GM19438 (cell line): ENCODE measurements at regions not wholly inside any gene's neighbourhood (a gene's known extent, or its start where the extent isn't known, plus 50 kb on each side); places are given as distances from the start of the nearest gene placed in this dataset.
"Not testable (repeated sequence)": the region's sequence is repeated elsewhere in the genome, so short reads cannot be mapped to it uniquely, and the experiment has no call there.

Source experiments
- ATAC-seq: cut with Tn5 transposase; IDR thresholded peaks from one replicate; pipeline ENCODE4 v1.9.1; 2021; ENCODE audit warnings: low read depth; ENCODE audit not compliant: unreplicated experiment

DNA sequence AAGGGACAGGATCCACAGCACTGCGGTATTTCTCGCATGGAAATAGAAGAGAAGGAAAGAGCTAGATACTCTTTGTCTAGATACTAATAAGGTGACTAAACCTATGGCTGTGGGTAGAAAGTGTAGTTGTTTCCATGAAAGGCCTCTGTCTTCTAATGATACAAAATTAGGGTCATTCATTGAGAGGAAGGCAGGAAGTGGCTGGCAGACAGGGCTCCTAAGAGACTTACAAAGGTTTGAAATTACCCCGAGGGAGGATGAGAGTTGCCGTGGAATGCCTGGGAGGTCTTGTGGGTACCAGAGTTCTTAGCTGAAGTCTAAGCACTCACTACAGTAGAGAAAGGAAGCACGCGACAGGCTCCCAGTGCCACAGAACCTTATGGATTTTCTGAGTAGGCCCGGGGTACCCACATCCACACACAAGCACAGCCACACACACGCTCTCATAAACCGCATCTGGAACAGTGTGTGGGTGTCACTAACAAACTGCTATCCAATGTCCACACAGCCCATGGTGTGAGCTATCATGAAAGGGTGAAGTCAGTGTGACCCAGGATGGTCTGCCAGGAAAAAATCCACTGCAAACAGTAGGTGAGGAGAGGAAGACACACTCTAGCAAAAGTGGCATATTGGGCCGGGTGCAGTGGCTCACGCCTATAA, 221.4 kb downstream of the FAM43A start:
- ATAC-seq: no peak

DNA sequence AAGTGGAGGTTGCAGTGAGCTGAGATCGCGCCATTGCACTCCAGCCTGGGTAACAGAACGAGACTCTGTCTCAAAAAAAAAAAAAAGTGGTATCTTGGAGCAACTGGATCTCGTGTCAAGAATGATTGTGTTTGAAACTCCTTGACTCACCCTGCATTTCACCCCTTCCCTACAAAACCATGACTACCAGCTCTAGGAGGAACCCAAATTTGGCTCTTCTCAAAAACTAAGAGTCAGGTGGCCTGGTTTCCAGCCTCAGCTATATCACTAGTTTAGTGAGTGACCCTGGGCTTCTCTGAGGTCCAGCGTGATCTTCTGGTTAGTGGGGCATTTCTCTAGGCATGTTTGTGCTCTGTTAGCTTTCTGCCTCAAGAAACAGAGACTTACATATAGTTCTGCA, 222.1 kb downstream of the FAM43A start:
- no peak for ATAC-seq

DNA sequence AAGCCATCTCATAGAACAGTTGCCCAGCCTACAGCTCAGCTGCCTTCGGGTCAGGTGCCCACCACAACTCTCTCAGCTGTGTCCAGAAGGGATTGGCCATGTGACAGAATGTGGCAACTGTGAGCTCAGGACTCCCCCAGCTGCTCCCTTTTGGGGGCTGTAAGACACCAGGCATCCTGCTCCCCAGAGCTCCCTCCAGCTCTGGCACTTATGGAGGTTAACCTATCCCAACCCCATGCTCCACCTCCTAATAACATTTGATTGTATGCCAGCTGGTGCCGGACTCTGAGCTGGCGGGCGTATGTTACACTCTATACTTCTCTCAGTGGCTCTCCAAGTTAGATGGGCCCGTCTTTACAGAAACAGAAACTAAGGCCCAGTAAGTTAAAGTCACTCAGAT, 222.8 kb downstream of the FAM43A start:
- no peak for ATAC-seq

DNA sequence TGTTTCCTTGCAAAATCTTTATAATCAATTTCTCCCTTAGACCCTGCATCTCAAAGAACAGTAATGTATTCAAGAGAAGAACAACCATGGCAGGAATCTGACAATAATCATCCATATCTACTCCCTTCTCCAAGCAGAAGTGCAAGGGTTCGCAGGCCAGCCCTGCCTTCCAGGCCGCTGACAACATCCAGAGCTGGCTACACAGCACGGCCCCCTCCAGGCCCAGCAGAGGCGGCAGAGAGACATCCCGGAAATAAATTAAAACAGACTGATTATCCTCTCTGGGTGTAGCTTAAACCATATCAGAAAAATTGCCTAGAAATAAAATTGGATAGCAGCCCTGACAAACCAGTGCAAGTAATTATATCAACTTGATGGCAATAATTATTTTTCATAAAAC, 223.3 kb downstream of the FAM43A start:
- ATAC-seq: no peak

DNA sequence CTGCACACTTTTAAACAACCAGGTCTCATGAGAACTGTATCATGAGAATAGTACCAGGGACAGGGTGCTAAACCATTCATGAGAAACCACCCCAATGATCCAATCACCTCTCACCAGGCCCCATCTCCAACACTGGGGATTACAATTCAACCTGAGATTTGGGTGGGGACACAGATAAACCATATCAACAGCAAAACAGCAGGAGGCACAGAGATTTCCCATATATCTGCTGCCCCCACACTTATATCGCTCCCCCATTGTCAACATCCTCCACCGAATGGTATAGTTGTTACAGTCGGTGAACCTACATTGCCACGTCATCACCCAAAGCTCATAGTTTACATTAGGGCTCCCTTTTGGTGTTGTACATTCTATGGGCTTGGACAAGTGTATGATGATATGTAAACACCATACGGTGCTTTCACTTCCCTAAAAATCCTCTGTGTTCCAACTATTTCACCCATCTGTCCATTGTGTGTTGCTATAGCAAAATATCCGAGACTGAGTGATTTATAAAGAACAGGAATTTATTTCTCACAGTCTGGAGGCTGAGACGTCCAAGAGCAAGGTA, 224.8 kb downstream of the FAM43A start:
- ATAC-seq: no peak

DNA sequence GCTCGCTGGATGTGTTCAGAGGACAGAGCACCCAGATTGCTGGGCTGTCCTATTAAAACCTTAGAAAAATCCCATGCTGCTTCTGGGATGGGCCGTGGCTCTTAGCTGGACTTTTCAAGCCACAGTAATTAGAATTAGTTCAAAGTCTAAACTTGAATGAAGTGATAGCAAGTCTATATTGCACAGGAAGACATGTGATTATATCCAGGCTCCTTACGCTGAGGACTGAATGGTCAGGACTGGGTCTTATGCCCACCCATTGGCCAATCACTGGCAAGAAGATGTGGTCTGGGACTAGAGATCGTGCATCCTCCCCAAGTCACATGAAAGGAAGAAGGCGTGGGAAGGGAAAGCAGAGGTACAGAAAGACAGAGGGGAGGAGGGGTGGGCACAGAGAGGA, 227.6 kb downstream of the FAM43A start:
- no peak for ATAC-seq

DNA sequence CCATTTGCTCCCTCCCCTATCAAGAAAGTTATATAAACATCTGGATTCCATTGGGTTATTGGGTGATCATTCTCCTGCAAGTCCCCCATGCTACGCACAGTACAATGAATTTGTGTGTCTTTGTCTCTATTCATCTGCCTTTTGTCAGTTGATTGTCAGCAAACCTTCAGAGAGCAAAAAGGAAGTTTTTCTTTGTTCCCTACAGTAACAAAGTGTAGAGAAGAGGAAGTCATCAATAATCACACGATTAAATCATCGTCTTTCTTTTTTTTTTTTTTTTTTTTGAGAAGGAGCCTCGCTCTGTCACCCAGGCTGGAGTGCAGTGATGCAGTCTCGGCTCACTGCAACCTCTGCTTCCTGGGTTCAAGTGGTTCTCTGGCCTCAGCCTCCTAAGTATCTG, 239.2 kb downstream of the FAM43A start:
- not testable (repeated sequence) for ATAC-seq

DNA sequence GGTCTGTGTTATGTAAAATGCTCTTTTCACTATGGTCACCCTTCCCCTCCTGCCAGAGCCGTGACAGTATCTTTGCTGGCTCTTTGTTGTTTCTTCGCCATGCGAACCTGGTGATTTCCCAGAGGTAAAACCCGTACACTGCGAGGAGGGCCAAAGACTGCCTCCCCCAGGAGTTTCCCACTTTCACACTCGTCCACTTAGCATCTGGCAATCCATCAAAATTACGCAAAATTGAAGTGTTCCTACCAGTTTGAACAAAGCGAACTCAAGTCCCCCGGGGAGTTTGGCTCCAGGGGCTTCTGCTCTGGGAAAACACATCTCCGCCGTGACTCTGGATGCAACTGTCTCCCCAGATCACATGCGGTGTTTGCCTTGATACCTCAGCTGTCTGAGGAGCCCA, 239.9 kb downstream of the FAM43A start:
- no peak for ATAC-seq

DNA sequence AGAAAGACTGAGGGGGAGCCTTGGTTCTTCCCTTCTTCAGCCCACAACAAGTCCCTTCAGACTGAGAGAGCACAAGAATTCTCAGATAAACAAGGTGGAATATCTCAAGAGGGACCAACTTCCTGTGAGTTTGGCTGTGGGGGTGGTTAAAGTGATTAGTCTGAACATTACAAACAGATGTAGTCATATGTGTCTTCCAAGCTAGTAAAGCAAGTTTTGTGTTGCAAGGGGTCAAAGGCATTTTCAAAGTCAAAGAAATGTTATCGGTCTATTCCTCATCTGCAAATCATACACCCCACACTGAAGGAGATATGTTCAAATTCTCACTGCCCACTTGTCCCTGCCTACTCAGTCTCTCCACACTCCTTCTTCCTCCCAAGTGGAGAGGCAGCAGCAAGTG, 242.5 kb downstream of the FAM43A start:
- ATAC-seq: no peak

DNA sequence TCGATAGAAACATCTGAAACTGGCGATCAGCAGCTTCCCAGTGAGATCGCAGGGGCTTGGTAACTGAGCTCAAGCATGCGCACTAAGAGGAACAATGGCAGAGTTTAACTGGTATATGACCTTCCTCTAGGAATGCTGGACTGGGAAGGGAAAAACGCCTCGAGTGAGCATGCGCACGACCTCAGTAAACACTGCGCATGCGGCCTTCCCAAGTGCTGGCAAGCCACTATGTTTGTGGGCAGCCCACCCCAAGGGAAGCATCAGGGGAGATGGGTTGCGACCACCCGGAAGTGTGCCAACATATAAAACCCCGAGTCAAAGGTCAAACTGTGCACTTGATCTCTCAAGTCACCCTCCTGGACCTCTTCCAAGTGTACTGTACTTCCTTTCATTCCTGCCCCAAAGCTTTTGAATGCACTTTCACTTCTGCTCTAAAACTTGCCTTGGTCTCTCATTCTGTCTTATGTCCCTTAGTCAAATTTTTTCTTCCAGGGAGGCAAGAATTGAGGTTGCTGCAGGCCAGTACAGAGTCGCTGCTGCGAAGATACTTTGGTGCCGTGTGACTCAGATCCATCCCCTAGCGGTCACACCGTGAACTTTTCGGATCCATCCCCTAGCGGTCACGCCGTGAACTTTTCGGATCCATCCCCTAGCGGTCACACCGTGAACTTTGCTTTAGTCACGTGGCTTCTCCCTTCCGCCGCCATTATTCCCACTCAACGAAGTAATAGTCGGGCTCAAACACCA, 243.3 kb downstream of the FAM43A start:
- ATAC-seq: no peak

DNA sequence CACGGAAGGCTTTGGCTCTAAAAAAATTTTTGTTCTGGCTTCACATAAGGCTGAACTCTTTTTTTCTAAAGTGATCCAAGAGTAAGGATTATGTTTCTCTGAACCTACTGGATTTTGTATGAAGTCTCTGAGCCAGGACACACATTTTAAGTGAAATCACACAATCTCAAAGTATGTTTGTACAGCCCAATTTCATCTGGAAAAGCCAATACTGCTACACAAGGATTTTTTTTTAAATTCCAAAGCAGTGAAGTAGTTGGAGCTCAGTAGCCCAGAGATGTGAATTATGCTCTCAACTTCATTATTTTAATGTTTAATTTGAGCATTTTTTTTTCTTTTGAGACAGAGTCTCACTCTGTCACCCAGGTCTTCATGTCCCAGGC, 243.9 kb downstream of the FAM43A start:
- no peak for ATAC-seq

DNA sequence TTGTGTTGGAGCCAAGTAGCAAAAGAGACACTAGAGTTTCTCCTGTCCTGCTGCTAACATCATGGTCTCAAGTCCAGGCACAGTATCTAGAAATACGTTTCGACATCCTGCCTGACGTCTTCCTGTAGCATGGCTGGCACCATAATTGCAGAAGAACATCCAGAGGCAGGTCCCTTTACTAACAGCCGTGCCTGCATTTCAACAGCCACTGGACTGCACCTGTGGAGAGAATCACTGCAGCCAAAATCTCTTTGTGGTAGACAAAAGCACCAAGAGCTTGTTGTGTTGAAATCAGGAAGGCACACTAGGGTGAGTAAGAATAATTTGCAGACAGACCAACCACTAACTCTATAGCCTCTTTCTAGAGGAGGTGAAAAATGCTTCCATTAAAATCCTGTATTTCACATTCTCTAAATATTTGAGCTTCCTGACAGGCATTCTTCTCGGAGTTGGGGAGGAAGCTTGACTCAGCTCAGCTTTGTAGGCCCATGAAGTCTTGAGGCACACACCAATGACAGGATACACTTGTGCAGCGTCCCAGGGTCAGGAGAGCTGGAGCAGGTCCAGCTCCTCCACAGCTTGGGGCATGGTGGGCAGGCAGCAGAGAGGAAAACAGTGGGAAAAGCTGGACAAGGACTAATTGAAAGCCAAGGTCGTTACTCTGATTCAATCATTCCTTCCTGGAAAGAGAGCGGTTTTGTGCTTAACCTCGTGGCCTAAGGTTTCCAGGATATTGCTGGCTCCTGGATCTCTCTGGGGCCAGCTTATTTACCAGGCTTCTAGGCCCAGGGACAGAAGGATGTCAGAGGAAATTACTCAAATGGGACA, 244.9 kb downstream of the FAM43A start:
- no peak for ATAC-seq

DNA sequence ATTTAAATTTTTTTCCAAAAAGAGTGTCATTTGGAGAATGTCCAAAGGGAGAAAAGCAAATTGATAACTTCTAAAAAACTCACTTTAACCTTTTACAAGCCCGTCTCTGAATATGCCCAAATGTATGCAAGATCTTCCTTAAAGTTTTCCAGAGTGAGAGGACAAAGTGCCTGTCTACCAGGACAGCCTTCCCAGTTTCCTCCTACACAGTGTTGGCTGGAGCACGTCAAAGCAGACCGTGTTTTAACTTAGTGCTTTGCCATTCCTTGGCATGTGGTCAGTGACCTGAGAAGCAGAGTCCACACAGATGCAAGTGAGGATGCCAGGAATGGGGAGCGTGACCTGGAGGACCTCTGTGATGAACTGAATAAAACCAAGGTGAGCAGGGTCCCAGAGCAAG, 245.7 kb downstream of the FAM43A start:
- ATAC-seq: no peak

DNA sequence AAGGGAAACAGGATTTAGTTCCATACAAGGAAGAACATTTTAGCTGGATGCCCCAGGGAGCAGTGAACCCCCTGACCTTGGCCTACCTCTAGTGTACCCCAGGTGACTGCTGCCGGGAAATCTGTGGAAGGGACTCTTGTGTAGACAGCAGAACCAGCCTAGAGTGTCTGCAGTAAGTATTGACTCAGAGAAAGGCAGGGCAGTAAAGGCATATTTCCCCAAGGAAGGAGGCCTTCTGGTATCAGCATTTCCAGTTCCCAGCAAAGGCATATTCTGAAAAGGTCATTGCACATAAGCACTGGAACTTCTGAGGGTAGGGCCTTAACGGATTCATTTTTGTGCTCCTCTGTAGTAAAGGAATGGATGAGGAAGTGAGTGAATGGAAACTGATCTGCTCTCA, 246.2 kb downstream of the FAM43A start:
- no peak for ATAC-seq

DNA sequence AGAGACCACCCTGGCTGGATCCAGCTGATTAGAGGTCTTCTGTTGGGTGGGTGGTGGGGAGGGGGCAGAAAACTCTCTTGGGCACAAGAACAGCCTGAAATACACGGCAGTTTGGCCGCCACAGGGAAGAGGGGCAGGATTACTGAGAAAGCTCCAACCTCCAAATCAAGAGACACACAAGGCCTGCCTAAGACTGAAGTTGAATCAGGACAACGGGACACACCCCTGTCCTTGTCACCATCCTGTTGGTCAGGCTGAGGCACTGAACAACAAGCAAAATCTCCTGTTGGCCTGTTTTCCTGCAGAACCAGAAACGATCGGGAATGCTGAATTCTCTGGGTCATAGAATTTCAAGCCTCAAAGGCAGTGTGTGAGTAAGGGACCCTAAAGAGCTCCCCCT, 247.8 kb downstream of the FAM43A start:
- no peak for ATAC-seq

DNA sequence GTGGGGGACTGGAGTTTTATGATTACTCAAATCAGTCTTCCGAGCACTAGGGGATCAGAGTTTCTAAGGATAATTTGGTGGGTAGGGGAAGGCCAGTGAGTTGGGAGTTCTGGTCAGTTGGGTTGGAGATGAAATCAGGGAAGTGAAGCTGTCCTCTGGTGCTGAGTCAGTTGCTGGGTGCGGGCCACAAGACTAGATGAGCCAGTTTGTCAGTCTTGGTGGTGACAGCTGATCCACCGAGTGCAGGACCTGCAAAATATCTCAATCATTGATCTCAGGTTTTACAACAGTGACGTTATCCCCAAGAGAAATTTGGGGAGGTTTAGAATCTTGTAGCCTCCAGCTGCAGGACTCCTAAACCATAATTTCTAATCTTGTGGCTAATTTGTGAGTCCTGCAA, 249.4 kb downstream of the FAM43A start:
- no peak for ATAC-seq

DNA sequence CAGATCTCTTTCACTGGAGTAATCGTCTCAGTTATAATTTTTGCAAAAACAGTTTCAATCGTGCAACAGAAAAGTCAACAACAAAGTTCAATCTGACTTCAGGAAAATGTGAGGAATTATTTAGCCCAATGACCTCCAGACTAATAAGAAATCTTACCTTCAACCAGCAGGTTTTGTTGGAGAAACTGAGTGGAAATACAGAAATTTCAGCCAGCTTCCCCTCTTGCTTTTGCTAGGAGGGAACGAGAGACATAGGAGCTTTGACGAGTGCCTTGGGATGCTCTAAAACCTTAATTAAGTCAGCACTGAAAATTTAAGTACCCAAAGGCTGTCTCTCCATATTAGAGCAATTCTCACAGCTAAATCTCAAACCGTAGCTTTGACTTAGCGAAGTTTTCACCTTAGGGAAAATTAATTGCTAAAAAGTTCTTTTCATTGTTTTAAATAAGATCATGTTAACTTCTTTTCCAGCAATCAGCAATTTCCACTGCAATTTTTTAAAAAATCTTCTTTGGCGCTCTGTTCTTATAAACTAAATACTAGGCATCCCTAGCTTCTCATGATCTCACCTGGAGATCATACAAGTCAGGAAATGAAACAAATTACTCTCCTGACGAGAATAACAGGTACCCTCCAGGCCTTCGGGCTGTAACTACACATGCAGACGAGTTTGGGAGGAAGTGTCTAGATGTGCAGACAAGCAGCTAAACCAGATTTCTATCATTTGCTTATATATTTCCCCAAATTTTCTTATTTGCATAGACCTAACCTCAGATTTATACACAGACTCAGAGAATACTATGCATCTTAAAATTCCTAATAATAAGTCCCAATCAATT, 250.2 kb downstream of the FAM43A start:
- no peak for ATAC-seq

DNA sequence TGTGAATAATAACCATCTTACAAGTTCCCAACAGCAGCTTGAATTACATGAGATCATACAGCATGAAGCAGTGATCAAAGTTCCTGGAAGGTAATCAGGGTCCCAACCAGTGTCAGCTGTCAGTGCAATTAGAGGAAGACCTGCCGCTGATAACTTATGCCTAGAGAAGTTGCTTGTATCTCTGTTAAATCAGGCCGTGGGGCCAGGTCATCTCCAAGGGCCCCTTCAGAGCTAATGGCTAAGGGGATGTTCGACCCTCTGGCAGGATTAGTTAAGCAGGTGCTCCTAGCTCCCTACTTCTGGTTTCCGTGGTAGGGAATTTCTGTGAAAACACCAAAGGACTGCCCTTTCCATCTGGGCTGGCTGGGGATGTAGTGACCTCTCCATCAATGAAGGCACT, 251.0 kb downstream of the FAM43A start:
- no peak for ATAC-seq

DNA sequence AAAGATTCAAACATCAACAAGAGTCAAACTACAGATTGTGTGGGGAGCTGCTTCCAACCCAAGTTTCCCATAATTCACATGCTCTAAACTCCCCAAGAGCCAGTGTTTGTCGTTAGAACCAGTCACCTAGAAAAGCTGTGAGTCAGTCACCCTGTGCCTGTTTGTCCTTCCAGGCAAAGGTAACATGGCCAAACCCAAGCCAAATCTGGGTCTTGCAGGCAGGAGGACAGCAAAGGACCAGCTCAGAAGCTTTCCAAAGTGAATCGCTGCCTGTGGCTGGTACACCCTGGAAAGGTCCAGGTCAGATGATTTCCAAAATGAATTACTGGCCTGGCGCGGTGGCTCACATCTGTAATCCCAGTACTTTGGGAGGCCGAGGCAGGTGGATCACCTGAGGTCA, 251.5 kb downstream of the FAM43A start:
- no peak for ATAC-seq

DNA sequence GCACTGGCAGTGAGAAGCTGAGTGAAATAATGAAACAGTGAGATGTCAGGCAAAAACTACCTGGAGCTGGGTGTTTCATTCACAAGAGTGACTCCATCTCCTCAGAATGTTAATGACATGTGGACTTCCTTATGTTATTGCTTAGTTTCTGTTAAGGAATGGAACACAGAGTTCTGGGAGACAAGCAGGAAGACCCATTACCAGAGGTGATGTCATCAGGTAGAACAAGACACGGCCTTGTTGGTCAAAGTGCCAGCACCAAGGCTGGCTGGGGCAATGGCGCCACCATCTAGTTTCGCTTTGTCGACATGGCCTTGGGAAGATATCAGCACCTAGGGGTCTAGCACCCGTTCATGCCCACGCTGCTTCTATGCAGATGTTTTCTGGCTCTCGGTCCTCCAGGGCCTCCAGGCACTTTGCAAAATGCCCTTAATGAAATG, 252.2 kb downstream of the FAM43A start:
- no peak for ATAC-seq
